Lower lobe of right lung (tissue), 2 donors: ENCODE measurements at regions not wholly inside any gene's neighbourhood (a gene's known extent, or its start where the extent isn't known, plus 50 kb on each side); places are given as distances from the start of the nearest gene placed in this dataset.

Source experiments
- ATAC-seq, 2 donors: fragments of 200-7000 bp; cut with Tn5 transposase; one replicate each; pipeline ENCODE4 v1.9.1; 2020 to 2022; ENCODE audit warnings: mild to moderate bottlenecking in 2 of 2, moderate library complexity in 2 of 2
- DNase-seq: peaks from one replicate; pipeline ENCODE4 v3.0.0-alpha.2; 2020
- H3K27ac ChIP-seq: fragments of 200-600 bp; one replicate; pipeline ENCODE4 v1.8.0; 2022
- H3K27me3 ChIP-seq: fragments of 200-600 bp; one replicate; pipeline ENCODE4 v1.8.0; 2022; ENCODE audit warnings: low read depth
- H3K36me3 ChIP-seq: fragments of 200-600 bp; one replicate; pipeline ENCODE4 v1.8.0; 2022; ENCODE audit warnings: mild to moderate bottlenecking
- H3K4me1 ChIP-seq: fragments of 200-600 bp; one replicate; pipeline ENCODE4 v1.8.0; 2022
- H3K4me3 ChIP-seq: fragments of 200-600 bp; one replicate; pipeline ENCODE4 v1.8.0; 2022; ENCODE audit warnings: mild to moderate bottlenecking
- H3K9me3 ChIP-seq: fragments of 200-600 bp; one replicate; pipeline ENCODE4 v1.8.0; 2022
- intact Hi-C: fragments of 100-400 bp; cut with DNase I; formaldehyde crosslinking; loops from one replicate; pipeline ENCODE4 v1.11.0; 2022
- TF ChIP-seq, protein P1 (sequence below): fragments of 200-600 bp; IDR thresholded peaks from one replicate; pipeline ENCODE4 v1.8.0; 2022; ENCODE audit warnings: antibody characterized with exemption, mild to moderate bottlenecking
- donor health status: DM: no; HTN: yes; CAD: no; lungs with severe emphysema.

- H3K36me3 ChIP-seq, result no peaks in the 10 kb centered on the region
- no peaks in the 10 kb centered on the region for H3K27me3 ChIP-seq
- no peaks in the 10 kb centered on the region for H3K9me3 ChIP-seq
- no peak overlapping the region for H3K27ac ChIP-seq
- TF ChIP-seq, protein P1, sequence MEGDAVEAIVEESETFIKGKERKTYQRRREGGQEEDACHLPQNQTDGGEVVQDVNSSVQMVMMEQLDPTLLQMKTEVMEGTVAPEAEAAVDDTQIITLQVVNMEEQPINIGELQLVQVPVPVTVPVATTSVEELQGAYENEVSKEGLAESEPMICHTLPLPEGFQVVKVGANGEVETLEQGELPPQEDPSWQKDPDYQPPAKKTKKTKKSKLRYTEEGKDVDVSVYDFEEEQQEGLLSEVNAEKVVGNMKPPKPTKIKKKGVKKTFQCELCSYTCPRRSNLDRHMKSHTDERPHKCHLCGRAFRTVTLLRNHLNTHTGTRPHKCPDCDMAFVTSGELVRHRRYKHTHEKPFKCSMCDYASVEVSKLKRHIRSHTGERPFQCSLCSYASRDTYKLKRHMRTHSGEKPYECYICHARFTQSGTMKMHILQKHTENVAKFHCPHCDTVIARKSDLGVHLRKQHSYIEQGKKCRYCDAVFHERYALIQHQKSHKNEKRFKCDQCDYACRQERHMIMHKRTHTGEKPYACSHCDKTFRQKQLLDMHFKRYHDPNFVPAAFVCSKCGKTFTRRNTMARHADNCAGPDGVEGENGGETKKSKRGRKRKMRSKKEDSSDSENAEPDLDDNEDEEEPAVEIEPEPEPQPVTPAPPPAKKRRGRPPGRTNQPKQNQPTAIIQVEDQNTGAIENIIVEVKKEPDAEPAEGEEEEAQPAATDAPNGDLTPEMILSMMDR, result no peak
- H3K4me1 ChIP-seq, result peaks cover 9% of the 10 kb centered on the region
- DNase-seq (no peak), ATAC-seq (no peak)
- intact Hi-C loops, result no loop called here
- no peak overlapping the region for H3K4me3 ChIP-seq
Observed at GRCh38 chr9:4926239-4926638, 58.8 kb upstream of the JAK2 start.

DNA sequence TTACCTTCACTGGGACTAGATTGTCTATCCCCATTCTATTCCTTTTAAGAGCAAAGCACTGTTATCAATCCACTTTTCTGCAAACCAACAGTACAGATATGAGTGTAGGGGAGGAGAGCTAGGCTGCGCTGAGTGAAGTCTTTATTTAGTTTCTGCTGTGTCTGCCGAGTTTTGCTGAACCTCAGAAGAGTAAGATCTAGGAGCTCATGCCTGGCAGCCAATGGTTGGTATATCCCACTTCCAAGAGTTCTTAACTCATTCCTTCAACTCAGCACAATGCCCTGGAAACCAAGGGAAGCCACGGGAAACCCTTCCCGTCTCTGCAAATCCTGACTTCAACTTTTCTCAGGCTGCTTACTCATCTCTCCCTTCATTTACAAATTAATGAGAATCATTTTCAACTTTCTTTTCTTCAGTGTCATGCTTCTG, 58.0 kb upstream of the JAK2 start:
- Histone ChIP-seq H3K27me3 (no peaks in the 10 kb centered on the region), H3K4me1 (peaks cover 9% of the 10 kb centered on the region), H3K27ac (no peak overlapping the region), H3K36me3 (no peaks in the 10 kb centered on the region), H3K9me3 (no peaks in the 10 kb centered on the region), H3K4me3 (no peak overlapping the region)
- intact Hi-C loops, result no loop called here
- ATAC-seq, result no peak
- DNase-seq, result no peak
- TF ChIP-seq, protein P1, result no peak

GRCh38 chr9:4927701-4928100, 57.4 kb upstream of the JAK2 start:
- Histone ChIP-seq H3K36me3 (no peaks in the 10 kb centered on the region), H3K4me1 (peaks cover 12% of the 10 kb centered on the region), H3K27me3 (no peaks in the 10 kb centered on the region), H3K4me3 (no peak overlapping the region), H3K27ac (no peak overlapping the region), H3K9me3 (no peaks in the 10 kb centered on the region)
- DNase-seq (no peak), ATAC-seq (no peak)
- TF ChIP-seq, protein P1, result no peak
- intact Hi-C loops, result no loop called here

- H3K27me3 ChIP-seq, result no peaks in the 10 kb centered on the region
- no peaks in the 10 kb centered on the region for H3K36me3 ChIP-seq
- H3K27ac ChIP-seq, result no peak overlapping the region
- intact Hi-C loops, result no loop called here
- H3K4me1 ChIP-seq, result peaks cover 9% of the 10 kb centered on the region
- no peak for ATAC-seq
- TF ChIP-seq, protein P1, result no peak
- H3K4me3 ChIP-seq, result no peak overlapping the region
- H3K9me3 ChIP-seq, result no peaks in the 10 kb centered on the region
- DNase-seq, result no peak
Observed at GRCh38 chr9:4929917-4930316, 55.2 kb upstream of the JAK2 start.

DNA sequence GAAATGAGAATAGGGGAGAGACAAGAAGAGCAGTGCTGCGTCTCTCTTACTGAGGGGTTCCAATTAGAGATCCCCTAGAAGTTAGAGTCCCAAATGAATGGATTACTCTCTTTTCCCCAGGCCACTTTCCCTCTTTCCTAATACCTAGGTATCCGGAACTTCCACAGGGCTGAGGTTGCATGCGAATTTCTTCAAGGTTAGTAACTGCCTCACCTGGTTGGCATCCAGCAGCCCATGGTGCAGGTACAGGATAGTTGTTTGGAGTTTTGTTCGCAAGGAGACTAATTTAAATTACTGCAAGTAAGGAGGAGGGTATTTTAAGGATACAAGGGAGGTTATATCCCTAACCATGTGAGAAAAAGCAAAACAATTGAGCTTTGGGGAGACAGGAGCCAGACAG, 52.4 kb upstream of the JAK2 start:
- Histone ChIP-seq H3K4me1 (peaks cover 33% of the 10 kb centered on the region), H3K27ac (no peak overlapping the region), H3K9me3 (no peaks in the 10 kb centered on the region), H3K36me3 (no peaks in the 10 kb centered on the region), H3K27me3 (no peaks in the 10 kb centered on the region), H3K4me3 (no peak overlapping the region)
- TF ChIP-seq, protein P1, result no peak
- ATAC-seq, result no peak
- intact Hi-C loops, result no loop called here
- no peak for DNase-seq

- intact Hi-C loops, result no loop called here
- TF ChIP-seq, protein P1, result no peak
- peaks cover 38% of the 10 kb centered on the region for H3K4me1 ChIP-seq
- H3K27ac ChIP-seq, result no peak overlapping the region
- H3K27me3 ChIP-seq, result no peaks in the 10 kb centered on the region
- H3K9me3 ChIP-seq, result no peaks in the 10 kb centered on the region
- no peak overlapping the region for H3K4me3 ChIP-seq
- H3K36me3 ChIP-seq, result no peaks in the 10 kb centered on the region
- DNase-seq, result no peak
- ATAC-seq, result peak; percentile 51 to 69
Observed at GRCh38 chr9:4933177-4933576, 51.9 kb upstream of the JAK2 start.
